ENCODE measurements at regions not wholly inside any gene's neighbourhood (a gene's known extent, or its start where the extent isn't known, plus 50 kb on each side); places are given as distances from the start of the nearest gene placed in this dataset.

DNA sequence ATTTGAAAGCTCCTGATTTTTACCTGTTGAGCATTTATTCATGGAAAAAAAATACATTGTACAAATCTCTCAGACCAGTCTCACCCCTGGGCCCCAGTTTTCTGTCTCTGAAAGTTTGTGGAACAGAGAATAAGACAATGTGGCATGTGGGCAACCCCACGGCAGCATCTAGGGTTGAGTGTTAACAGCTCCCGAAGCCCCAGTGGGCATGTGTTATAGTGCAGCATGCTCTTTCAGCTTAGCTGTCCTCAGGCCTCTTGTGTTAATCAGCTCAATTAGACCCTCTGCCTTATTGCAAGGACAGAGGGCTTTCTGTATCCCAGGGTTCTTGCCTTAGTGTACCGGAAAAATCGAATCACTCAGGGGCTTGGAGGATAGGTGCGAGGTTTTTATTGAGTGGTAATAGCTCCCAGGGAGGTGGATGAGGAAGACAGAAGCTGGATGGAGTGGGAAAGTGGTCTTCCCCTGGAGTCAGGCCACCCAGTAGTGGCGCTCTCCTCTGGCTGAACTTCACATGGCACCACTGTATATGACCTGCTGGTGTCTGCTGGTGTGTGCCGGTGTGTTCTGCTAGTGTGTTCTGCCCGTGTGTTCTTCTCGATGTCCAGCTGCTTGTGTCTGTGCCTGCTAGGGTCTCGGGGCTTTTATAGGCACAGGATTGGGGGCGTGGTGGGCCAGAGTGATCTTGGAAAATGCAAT is 382.8 kb downstream of the EPM2A start:
- TF ChIP-seq, protein P1, sequence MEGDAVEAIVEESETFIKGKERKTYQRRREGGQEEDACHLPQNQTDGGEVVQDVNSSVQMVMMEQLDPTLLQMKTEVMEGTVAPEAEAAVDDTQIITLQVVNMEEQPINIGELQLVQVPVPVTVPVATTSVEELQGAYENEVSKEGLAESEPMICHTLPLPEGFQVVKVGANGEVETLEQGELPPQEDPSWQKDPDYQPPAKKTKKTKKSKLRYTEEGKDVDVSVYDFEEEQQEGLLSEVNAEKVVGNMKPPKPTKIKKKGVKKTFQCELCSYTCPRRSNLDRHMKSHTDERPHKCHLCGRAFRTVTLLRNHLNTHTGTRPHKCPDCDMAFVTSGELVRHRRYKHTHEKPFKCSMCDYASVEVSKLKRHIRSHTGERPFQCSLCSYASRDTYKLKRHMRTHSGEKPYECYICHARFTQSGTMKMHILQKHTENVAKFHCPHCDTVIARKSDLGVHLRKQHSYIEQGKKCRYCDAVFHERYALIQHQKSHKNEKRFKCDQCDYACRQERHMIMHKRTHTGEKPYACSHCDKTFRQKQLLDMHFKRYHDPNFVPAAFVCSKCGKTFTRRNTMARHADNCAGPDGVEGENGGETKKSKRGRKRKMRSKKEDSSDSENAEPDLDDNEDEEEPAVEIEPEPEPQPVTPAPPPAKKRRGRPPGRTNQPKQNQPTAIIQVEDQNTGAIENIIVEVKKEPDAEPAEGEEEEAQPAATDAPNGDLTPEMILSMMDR (IDR thresholded peaks at IDR 0.05) = no peak
- no peak for TF ChIP-seq ZFX (IDR thresholded peaks at IDR 0.05; ENCODE audit: borderline replicate concordance)

All from 22Rv1 (cell line).